ENCODE measurements at regions not wholly inside any gene's neighbourhood (a gene's known extent, or its start where the extent isn't known, plus 50 kb on each side); places are given as distances from the start of the nearest gene placed in this dataset.

GRCh38 chr1:221903594-221903993 is 161.7 kb upstream of the DUSP10 start:
- H3K4me1 ChIP-seq, result no peaks in the 10 kb centered on the region
- intact Hi-C loops (cut with DNase I), result no loop called here
- no peak overlapping the region for H3K4me3 ChIP-seq
- no peaks in the 10 kb centered on the region for H3K9me3 ChIP-seq
- TF ChIP-seq CTCF (IDR thresholded peaks at IDR 0.05), result no peak
- H3K27ac ChIP-seq, result no peak overlapping the region
- no peaks in the 10 kb centered on the region for H3K27me3 ChIP-seq
- H3K9ac ChIP-seq (ENCODE audit: low read depth in 2 of 2, low read length in 2 of 2), result no peak overlapping the region
- no peaks in the 10 kb centered on the region for H3K36me3 ChIP-seq
- no peak for DNase-seq

GRCh38 chr1:221902961-221903360 is 161.1 kb upstream of the DUSP10 start:
- no peaks in the 10 kb centered on the region for H3K9me3 ChIP-seq
- no peaks in the 10 kb centered on the region for H3K4me1 ChIP-seq
- no peak for DNase-seq
- no peak overlapping the region for H3K4me3 ChIP-seq
- no peaks in the 10 kb centered on the region for H3K36me3 ChIP-seq
- intact Hi-C loops (cut with DNase I), result no loop called here
- H3K27ac ChIP-seq, result no peak overlapping the region
- H3K27me3 ChIP-seq, result no peaks in the 10 kb centered on the region
- H3K9ac ChIP-seq (ENCODE audit: low read depth in 2 of 2, low read length in 2 of 2), result no peak overlapping the region
- no peak for TF ChIP-seq CTCF (IDR thresholded peaks at IDR 0.05)

GRCh38 chr1:221900678-221901077 is 158.8 kb upstream of the DUSP10 start:
- no peaks in the 10 kb centered on the region for H3K36me3 ChIP-seq
- H3K4me1 ChIP-seq, result no peaks in the 10 kb centered on the region
- intact Hi-C loops (cut with DNase I), result no loop called here
- TF ChIP-seq CTCF (IDR thresholded peaks at IDR 0.05), result no peak
- no peak for DNase-seq
- no peak overlapping the region for H3K9ac ChIP-seq (ENCODE audit: low read depth in 2 of 2, low read length in 2 of 2)
- H3K4me3 ChIP-seq, result no peak overlapping the region
- H3K27me3 ChIP-seq, result no peaks in the 10 kb centered on the region
- H3K9me3 ChIP-seq, result no peaks in the 10 kb centered on the region
- H3K27ac ChIP-seq, result no peak overlapping the region

GRCh38 chr1:221897321-221897721 is 155.4 kb upstream of the DUSP10 start:
- Histone ChIP-seq H3K4me1 (no peaks in the 10 kb centered on the region), H3K27ac (no peak overlapping the region), H3K4me3 (no peak overlapping the region), H3K27me3 (no peaks in the 10 kb centered on the region), H3K36me3 (no peaks in the 10 kb centered on the region), H3K9ac (ENCODE audit: low read depth in 2 of 2, low read length in 2 of 2) (no peak overlapping the region), H3K9me3 (no peaks in the 10 kb centered on the region)
- DNase-seq, result no peak
- intact Hi-C loops (cut with DNase I), result no loop called here
- no peak for TF ChIP-seq CTCF (IDR thresholded peaks at IDR 0.05)

- Histone ChIP-seq H3K9me3 (no peaks in the 10 kb centered on the region), H3K9ac (ENCODE audit: low read depth in 2 of 2, low read length in 2 of 2) (no peak overlapping the region), H3K27ac (no peak overlapping the region), H3K4me3 (no peak overlapping the region), H3K36me3 (no peaks in the 10 kb centered on the region), H3K4me1 (no peaks in the 10 kb centered on the region), H3K27me3 (no peaks in the 10 kb centered on the region)
- intact Hi-C loops (cut with DNase I), result no loop called here
- no peak for TF ChIP-seq CTCF (IDR thresholded peaks at IDR 0.05)
- DNase-seq, result no peak
Observed at GRCh38 chr1:221892301-221892830, 150.5 kb upstream of the DUSP10 start.

- intact Hi-C loops (cut with DNase I), result no loop called here
- H3K4me1 ChIP-seq, result no peaks in the 10 kb centered on the region
- H3K9ac ChIP-seq (ENCODE audit: low read depth in 2 of 2, low read length in 2 of 2), result no peak overlapping the region
- no peak overlapping the region for H3K27ac ChIP-seq
- no peak for DNase-seq
- no peaks in the 10 kb centered on the region for H3K36me3 ChIP-seq
- H3K9me3 ChIP-seq, result no peaks in the 10 kb centered on the region
- no peaks in the 10 kb centered on the region for H3K27me3 ChIP-seq
- TF ChIP-seq CTCF (IDR thresholded peaks at IDR 0.05), result no peak
- no peak overlapping the region for H3K4me3 ChIP-seq
Observed at GRCh38 chr1:221891708-221892107, 149.8 kb upstream of the DUSP10 start.
